Upper lobe of left lung (tissue), 4 donors: ENCODE measurements at regions not wholly inside any gene's neighbourhood (a gene's known extent, or its start where the extent isn't known, plus 50 kb on each side); places are given as distances from the start of the nearest gene placed in this dataset.

Experiments used
- EP300 ChIP-seq, 4 donors: sonication (generic); formaldehyde crosslinking; IDR thresholded peaks; one replicate each; pipeline ENCODE4 v1.5.1; 2017; ENCODE audit warnings: antibody characterized with exemption in 4 of 4, control low read depth in 2 of 4
- POLR2A ChIP-seq, 4 donors: fragments of 450-650 bp; IDR thresholded peaks; one replicate each; pipeline ENCODE4 v1.5.1; 2016 to 2017; ENCODE audit warnings: antibody characterized with exemption in 4 of 4, mild to moderate bottlenecking in 2 of 4
- TF ChIP-seq, protein P1 (sequence below), 6 experiments: fragments of 450-650 bp in 4 of 6; fragments of 200-600 bp in 2 of 6; sonication (generic) in 2 of 6; IDR thresholded peaks; one replicate each; pipeline ENCODE4 v1.5.1; 2016 to 2019; ENCODE audit warnings: antibody characterized with exemption in 6 of 6

DNA sequence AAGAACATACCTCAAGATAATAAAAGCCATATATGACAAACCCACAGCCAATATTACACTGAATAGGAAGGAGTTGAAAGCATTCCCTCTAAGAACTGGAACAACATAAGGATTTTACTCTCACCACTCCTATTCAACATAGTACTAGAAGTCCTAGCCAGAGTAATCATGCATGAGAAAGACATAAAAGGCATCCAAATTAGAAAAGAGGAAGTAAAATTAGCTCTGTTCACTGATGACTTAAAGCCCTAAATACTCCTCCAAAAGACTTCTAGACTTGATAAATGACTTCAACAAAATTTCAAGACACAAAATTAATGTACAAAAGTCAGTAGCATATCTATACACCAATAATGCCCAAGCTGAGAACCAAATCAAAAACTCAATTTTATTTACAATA lies 235.7 kb downstream of the NKX6-1 start:
- TF ChIP-seq, protein P1, sequence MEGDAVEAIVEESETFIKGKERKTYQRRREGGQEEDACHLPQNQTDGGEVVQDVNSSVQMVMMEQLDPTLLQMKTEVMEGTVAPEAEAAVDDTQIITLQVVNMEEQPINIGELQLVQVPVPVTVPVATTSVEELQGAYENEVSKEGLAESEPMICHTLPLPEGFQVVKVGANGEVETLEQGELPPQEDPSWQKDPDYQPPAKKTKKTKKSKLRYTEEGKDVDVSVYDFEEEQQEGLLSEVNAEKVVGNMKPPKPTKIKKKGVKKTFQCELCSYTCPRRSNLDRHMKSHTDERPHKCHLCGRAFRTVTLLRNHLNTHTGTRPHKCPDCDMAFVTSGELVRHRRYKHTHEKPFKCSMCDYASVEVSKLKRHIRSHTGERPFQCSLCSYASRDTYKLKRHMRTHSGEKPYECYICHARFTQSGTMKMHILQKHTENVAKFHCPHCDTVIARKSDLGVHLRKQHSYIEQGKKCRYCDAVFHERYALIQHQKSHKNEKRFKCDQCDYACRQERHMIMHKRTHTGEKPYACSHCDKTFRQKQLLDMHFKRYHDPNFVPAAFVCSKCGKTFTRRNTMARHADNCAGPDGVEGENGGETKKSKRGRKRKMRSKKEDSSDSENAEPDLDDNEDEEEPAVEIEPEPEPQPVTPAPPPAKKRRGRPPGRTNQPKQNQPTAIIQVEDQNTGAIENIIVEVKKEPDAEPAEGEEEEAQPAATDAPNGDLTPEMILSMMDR (IDR thresholded peaks at IDR 0.05), result no peak
- TF ChIP-seq EP300 (IDR thresholded peaks at IDR 0.05) (no peak), POLR2A (IDR thresholded peaks at IDR 0.05) (no peak)
